ENCODE measurements at regions not wholly inside any gene's neighbourhood (a gene's known extent, or its start where the extent isn't known, plus 50 kb on each side); places are given as distances from the start of the nearest gene placed in this dataset.

- ChIA-PET POLR2A (no interaction called here), RAD21 (ENCODE audit: low non-redundant PET in 1 of 2, low total read pairs in 2 of 2, uncharacterized antibody in 2 of 2, unreplicated experiment in 2 of 2) (no interaction called here), CTCF (no interaction called here)
- Histone ChIP-seq H4K20me1 (ENCODE audit: insufficient read depth) (no peaks in the 10 kb centered on the region), H3K79me2 (ENCODE audit: insufficient read depth, low read length) (no peaks in the 10 kb centered on the region), H3K4me3 (replicated peaks in 1 of 2; ENCODE audit: low read depth in 1 of 2, low read length in 2 of 2) (no peak overlapping the region), H3K9me2 (ENCODE audit: insufficient read depth) (no peaks in the 10 kb centered on the region), H2AFZ (ENCODE audit: low read depth, low read length, poor library complexity, severe bottlenecking) (no peak overlapping the region), H3K9ac (ENCODE audit: low read length) (no peak overlapping the region), H3K27ac (ENCODE audit: low read depth, low read length) (no peak overlapping the region), H3K4me1 (ENCODE audit: control insufficient read depth in 1 of 2, insufficient read depth in 2 of 2, low read length in 2 of 2) (no peaks in the 10 kb centered on the region), H3K4me2 (ENCODE audit: low read length) (no peak overlapping the region), H3K36me3 (ENCODE audit: control insufficient read depth in 1 of 2, insufficient read depth in 2 of 2, low read length in 2 of 2) (no peaks in the 10 kb centered on the region), H3K9me3 (ENCODE audit: control insufficient read depth in 1 of 2, insufficient read depth in 1 of 2, low read depth in 1 of 2, low read length in 2 of 2) (no peaks in the 10 kb centered on the region), H3K27me3 (ENCODE audit: insufficient read depth, low read length) (no peaks in the 10 kb centered on the region)
- no TSS peak for BruUV-seq (replicated peaks)
- ATAC-seq (no peak), DNase-seq (ENCODE audit: low read depth, low spot score) (no peak)
- TF ChIP-seq SP1 (IDR thresholded peaks at IDR 0.05; ENCODE audit: low read depth) (no peak), ZNF274 (IDR thresholded peaks at IDR 0.05; ENCODE audit: low read depth, low read length) (no peak), ATF3 (IDR thresholded peaks at IDR 0.05) (no peak), SIN3A (IDR thresholded peaks at IDR 0.05; ENCODE audit: low read depth) (no peak), ZBTB33 (IDR thresholded peaks at IDR 0.05; ENCODE audit: extremely low read depth, insufficient replicate concordance, low read length) (no peak), EGR1 (IDR thresholded peaks at IDR 0.05; ENCODE audit: low read depth) (no peak), POLR2AphosphoS5 (IDR thresholded peaks at IDR 0.05; ENCODE audit: low read depth, low read length) (no peak), FOSL1 (IDR thresholded peaks at IDR 0.05; ENCODE audit: low read depth) (no peak), SRF (IDR thresholded peaks at IDR 0.05; ENCODE audit: low read depth) (no peak), EZH2 (IDR thresholded peaks at IDR 0.05) (no peak), TCF7L2 (IDR thresholded peaks at IDR 0.05; ENCODE audit: borderline replicate concordance, extremely low read depth, insufficient read depth, insufficient read length) (no peak), MAX (IDR thresholded peaks at IDR 0.05) (no peak), EZH2phosphoT487 (IDR thresholded peaks at IDR 0.05; ENCODE audit: borderline replicate concordance) (no peak), CEBPB (IDR thresholded peaks at IDR 0.05; ENCODE audit: low read depth) (no peak), JUND (IDR thresholded peaks at IDR 0.05) (no peak), RAD21 (IDR thresholded peaks at IDR 0.05; ENCODE audit: low read depth) (no peak), YY1 (IDR thresholded peaks at IDR 0.05; ENCODE audit: extremely low read depth, insufficient replicate concordance, low read depth, low read length) (no peak), ELF1 (IDR thresholded peaks at IDR 0.05; ENCODE audit: borderline replicate concordance, low read depth) (no peak), CTCF (IDR thresholded peaks at IDR 0.05 in 2 of 3, conservative IDR thresholded peaks at IDR 0.05 in 1 of 3; ENCODE audit: borderline replicate concordance in 1 of 3, insufficient read depth in 1 of 3, low read depth in 2 of 3, low read length in 2 of 3) (no peak), CBX3 (IDR thresholded peaks at IDR 0.05; ENCODE audit: low read depth) (no peak)
- intact Hi-C loops (cut with micrococcal nuclease): no loop called here
These were observed 735.7 kb upstream of the HS3ST5 start for GRCh38 chr6:115078555-115078954.
